GM18499 (cell line): ENCODE measurements at regions not wholly inside any gene's neighbourhood (a gene's known extent, or its start where the extent isn't known, plus 50 kb on each side); places are given as distances from the start of the nearest gene placed in this dataset.
"Not testable (repeated sequence)": the region's sequence is repeated elsewhere in the genome, so short reads cannot be mapped to it uniquely, and the experiment has no call there.

Source experiments
- ATAC-seq: cut with Tn5 transposase; IDR thresholded peaks from one replicate; pipeline ENCODE4 v1.9.1; 2021; ENCODE audit warnings: moderate number of reproducible peaks; ENCODE audit not compliant: insufficient read depth, unreplicated experiment

DNA sequence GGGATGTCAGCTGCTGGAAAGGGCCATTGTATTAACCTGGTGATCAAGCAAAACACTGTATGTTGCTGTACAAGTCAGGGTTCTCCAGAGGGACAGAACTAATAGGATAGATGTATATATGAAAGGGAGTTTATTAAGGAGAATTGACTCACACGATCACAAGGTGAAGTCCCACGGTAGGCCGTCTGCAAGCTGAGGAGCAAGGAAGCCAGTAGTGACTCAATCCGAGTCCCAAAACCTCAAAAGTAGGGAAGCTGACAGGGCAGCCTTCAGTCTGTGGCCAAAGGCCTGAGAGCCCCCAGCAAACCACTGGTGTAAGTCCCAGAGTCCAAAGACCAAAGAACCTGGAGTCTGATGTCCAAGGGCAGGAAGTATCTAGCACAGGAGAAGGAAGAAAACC, 116.0 kb upstream of the DAP start:
- ATAC-seq: not testable (repeated sequence)

GRCh38 chr5:10876006-10876744, 115.1 kb upstream of the DAP start:
- ATAC-seq: no peak

DNA sequence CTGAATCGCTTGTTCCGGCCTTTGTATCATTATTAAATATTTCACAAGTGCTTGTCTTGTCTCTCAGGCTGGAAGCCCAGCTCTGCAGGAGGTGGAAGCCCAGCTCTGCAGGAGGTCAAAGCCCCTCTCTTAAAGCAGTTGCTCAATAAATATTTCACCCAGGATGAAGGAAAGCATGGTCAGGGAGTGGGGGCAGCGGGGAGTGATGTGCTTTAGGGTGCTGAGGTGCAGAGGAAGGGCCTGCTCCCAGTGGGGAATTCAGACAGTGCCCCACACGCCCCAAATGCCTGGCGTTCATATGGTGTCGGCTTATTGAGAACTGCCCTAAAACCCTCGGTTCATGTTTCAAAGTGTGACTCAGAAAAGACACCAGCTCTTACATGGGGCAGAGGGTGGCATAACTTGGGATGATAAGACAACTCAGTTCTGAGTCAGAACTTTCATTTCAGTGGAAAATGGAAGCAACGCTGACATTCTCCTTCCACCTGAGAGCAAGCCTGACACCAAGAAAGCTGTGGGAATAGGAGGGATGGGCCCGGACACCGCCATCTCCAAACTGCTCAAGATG, 114.3 kb upstream of the DAP start:
- no peak for ATAC-seq

GRCh38 chr5:10874541-10874940, 113.5 kb upstream of the DAP start:
- no peak for ATAC-seq

- no peak for ATAC-seq
Observed at GRCh38 chr5:10870791-10871190, 109.8 kb upstream of the DAP start.

DNA sequence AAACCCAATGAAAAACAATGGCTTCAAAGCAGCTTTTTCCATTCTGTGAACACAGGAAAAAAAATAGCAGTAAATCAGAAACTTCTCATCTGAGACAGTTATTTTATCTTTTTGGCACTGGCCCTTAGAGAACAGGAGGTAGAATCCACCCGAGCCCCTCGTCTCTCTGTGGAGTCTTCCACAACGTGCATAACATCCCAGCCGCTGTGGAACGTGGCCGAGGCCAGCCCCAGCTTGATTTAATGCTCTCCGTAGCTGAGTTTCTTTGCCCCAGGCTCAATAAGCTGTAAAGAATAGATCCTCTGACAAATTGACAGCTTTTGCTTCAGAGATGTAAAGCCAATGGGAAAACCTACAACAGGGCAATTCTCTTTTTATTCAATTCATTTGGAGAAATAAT, 107.9 kb upstream of the DAP start:
- no peak for ATAC-seq

DNA sequence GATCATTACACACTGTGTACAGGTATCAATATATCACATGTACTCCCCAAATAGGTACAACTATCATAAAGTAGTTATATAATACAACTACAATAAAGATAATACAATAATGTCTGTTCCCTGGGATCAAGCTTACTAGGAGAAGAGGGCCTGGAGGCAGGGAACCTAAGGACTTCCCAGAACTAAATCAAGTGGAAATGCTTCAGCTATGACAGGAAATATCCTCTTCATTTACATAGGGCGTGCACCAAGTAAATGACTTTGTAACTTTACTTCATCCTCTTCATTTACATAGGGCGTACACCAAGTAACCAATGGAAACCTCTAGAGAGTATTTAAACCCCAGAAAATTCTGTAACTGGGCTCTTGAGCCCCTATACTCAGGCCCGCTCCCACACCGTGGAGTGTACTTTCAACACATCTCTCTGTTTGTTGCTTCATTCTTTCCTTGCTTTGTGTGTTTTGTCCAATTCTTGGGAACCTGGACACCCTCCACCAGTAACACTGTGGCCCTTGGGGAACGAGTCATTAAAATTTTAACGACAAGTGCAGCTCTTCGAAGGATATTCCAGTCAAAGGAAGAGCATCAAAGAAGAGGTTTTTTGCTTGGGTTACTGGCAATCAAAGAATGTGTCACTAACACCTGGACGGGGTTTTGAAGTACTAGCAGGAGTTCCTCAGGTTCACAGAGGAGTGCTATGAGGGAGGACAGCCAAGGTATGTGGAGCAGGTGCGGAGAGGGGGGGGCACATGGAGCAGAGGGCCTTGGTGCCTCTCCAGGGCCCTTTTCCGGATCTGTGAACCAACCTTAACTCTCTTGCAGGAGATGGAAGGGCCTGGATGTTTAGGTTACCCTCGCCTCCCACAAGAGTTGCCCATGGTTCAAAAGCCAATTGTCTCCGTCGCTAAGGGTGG, 106.6 kb upstream of the DAP start:
- no peak for ATAC-seq

DNA sequence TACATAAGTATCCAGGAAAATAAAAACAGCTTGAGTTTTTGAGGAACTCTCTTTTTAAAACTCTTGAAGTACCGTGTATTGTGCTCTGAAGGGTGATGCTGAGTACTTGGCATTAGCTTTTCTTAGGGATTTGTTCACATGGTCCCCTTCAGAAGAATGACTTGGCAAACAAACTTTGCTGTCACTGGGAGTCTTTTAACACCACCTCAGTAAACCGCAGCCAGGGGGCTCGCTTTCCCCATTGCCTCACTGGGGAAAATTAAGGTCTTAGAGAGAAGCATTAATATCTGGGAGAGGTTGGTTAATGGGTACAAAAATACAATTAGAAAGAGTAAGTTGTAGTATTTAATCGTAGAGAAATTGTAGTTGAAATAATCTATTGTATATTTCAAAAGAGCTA, 105.9 kb upstream of the DAP start:
- no peak for ATAC-seq

DNA sequence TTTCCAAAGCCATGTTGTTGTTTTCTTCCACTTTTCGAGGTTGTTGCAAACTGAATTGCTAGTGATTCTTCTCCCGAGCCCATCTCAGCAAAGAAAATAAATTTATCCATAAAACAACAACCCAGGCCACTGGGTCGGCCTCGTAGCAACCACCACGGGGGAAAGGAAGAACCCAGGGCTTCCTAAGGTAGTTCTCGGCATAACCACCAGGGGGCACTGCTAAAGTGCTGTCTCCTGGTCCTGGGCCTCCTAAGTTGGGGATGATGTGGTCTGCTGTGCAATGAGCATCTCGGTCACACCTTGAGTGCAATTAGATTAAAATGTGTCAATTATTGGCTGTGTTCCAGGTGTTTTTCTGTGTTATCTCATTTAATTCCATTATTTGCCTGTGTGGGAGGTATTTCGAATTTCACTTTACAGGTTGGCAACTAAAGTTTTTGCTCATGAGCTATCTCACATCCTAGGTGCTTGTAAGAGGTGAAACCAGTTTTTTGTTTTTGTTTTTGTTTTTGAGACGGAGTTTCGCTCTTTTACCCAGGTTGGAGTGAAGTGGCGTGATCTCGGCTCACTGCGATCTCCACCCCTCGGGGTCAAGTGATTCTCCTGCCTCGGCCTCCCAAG, 102.8 kb upstream of the DAP start:
- peak; percentile 89 for ATAC-seq

DNA sequence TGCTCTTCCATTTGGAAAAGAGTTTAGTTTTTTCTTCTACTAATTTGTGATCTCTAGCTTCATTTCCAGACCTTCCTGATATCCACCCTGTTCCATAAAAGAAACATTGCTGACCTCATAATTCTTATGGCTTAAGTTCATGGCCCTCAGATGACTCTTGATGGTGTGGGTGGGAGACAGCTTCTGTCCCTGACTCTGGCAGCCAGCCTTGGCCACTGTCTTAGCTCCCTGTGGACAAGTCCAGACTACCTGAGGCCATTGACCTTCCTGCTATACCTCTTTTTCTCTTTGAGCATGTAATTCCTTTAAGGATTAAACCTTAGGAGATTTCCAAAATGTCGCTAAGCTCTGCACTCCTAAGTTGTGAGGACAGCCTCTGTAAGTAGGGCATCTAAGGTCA, 101.1 kb upstream of the DAP start:
- ATAC-seq: no peak

DNA sequence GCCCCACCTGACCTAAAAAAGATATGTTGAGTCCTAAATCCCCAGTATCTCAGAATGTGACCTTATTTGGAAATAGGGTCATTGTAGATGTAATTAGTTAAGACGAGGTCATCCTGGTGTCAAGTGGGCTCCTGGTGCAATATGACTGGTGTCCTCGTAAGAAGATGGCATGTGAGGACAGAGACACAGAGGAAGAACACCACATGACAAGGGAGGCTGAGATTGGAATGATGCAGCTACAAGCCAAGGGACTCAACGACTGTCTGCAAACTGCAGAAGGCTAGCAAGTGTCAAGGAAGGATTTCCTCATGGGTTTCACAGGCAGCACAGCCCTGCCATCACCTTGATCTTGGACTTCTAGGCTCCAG, 100.4 kb upstream of the DAP start:
- no peak for ATAC-seq

DNA sequence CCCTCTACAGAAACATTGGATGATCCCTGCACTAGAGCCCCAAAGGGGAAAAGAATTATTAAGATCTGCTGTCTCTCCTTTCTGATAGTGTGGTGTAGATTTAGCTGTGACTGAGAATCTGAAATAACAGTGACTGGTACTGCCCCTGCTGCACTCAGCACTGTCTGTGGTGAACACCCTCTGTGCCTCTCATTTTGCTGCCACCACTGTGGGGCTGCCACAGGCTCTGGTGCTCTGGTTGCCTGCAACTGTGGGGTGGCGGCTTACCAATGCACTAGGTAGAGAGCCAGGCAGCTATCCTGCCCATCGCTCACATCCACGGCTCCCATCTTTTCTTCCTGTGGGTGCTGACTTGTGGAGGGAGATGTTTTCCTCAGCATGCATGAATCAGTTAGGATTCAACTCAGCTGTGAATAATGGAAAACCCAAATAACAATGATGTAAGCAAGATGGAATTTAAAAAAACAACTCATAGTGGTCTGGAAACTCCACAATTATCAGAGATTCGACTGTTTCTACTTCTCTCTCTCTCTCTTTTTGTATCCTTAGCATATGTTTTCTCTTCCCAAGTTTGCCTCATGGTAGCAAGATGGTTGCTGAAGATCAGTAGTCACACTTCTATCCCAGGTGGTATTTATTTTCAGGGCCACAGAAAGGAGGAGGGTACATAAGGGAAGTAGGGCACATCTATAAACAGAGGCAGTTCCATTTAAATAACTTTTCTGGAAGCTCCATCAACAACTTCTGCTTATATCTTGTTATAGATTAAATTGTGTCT, 99.8 kb upstream of the DAP start:
- no peak for ATAC-seq

GRCh38 chr5:10860196-10860543, 99.1 kb upstream of the DAP start:
- ATAC-seq: no peak

- ATAC-seq: no peak
Observed at GRCh38 chr5:10859393-10860195, 98.6 kb upstream of the DAP start.

DNA sequence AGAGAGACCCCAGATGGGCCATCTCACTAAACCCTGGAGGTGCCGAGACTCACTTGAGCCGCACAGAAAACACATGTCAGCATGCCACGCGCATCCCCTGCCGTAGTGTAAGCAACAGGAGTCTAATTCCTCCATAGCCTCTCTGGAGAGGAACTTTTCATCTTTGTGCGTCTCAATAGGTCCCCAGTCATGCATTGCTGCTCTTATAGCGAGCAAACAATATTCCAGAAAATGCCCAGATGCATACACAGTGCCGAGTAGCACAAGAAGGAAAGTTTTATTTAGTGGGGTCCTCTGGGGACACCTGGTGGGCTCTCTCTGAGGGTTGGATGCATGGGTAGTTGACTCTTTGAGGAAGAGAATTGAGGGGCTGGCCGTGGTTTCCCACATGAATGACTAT, 97.9 kb upstream of the DAP start:
- ATAC-seq: no peak

DNA sequence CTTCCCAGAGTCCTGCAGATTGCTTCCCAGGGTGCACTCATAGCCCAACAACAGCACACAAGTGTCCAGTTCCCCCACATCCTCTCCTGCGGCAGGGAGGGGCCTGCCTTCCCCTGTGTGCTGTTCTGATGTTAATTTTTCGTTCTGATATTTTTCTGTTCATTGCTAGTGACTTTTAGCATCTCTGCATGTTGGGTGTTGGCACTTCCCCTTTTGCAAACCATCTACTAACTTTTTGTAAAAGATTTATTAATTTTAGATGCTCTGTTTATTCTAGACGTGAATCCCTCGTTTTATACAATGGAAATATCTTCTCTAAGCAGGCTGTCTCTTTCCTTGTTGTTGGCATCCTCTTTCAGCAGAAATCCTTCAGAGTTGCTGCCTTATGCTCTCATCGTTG, 97.3 kb upstream of the DAP start:
- no peak for ATAC-seq

GRCh38 chr5:10857338-10857733, 96.3 kb upstream of the DAP start:
- ATAC-seq: no peak

DNA sequence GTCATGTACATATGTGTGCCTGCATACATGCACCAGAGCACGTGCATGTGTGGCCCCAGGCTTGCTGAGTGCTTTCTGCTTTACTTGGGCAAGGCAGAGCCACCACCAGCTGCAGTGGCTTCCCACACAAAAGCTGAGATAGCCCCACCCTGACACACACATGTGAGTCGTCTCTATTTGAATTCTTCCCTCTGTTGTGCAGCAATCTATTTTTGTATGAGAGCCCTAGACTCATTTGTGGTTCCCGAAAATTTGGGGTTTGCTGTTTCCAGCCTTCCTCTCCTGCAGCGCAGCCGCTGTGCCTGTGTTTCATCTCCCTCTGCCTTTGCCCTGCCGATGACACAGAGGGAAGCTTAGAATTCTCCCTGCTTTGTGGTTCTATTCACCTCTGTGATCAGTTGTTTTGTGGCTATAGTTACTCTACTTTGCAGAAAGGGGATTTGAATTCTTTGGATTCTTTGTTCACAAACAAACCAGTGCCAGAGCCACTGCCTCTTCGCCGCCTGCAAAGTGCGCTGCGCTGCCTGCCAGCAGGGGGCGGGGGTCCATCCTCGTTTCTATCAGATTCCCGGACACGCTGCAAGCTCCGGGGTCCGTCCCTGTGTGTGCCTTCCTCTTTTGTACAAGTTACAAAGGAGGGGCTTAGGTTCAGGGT, 95.8 kb upstream of the DAP start:
- ATAC-seq: no peak

- ATAC-seq: no peak
Observed at GRCh38 chr5:10856071-10856470, 95.0 kb upstream of the DAP start.
